Sigmoid colon (tissue), 4 donors: ENCODE measurements at regions not wholly inside any gene's neighbourhood (a gene's known extent, or its start where the extent isn't known, plus 50 kb on each side); places are given as distances from the start of the nearest gene placed in this dataset.

Experiments used
- CTCF ChIP-seq, 4 experiments: fragments of 450-650 bp in 3 of 4; fragments of 200-600 bp in 1 of 4; IDR thresholded peaks; one replicate each; pipeline ENCODE4 v1.5.1; 2016 to 2019; ENCODE audit warnings: antibody characterized with exemption in 4 of 4, mild to moderate bottlenecking in 3 of 4, moderate library complexity in 2 of 4
- POLR2A ChIP-seq, 2 donors: fragments of 450-650 bp; IDR thresholded peaks; one replicate each; pipeline ENCODE4 v1.6.1; 2016; ENCODE audit warnings: antibody characterized with exemption in 2 of 2, mild to moderate bottlenecking in 2 of 2, moderate library complexity in 2 of 2
- POLR2AphosphoS5 ChIP-seq, 4 donors: sonication (generic); formaldehyde crosslinking; IDR thresholded peaks; one replicate each; pipeline ENCODE4 v1.6.1; 2017; ENCODE audit warnings: antibody characterized with exemption in 4 of 4

GRCh38 chr20:19013907-19014306 is 198.5 kb upstream of the SLC24A3 start:
- TF ChIP-seq CTCF (IDR thresholded peaks at IDR 0.05): no peak
- no peak for TF ChIP-seq POLR2A (IDR thresholded peaks at IDR 0.05)
- TF ChIP-seq POLR2AphosphoS5 (IDR thresholded peaks at IDR 0.05): no peak
